ENCODE measurements at regions not wholly inside any gene's neighbourhood (a gene's known extent, or its start where the extent isn't known, plus 50 kb on each side); places are given as distances from the start of the nearest gene placed in this dataset.

DNA sequence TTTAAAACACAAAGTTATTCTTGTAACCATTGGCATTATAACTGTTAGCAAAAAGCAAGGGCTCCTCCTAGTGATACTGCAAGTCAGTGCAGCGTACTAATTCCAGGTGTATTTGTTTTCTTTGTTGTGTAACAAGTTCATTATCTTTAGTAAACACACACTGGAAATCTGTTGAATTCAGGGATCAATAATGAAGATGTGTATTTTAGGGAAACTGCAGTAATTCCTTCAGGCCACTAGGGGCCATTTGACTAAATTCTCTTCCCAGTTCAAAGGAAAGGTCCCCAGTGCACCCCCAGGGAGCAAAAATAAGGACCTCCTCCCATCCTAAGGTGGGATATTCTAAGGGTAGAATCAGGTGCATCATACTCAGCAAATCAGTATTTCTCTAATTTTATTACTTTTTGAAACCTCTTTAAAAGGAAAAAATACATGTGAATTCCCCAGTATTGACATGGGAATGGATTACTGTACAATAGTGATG, 158.6 kb upstream of the LYZL1 start (continued):
- TF ChIP-seq, protein P1, sequence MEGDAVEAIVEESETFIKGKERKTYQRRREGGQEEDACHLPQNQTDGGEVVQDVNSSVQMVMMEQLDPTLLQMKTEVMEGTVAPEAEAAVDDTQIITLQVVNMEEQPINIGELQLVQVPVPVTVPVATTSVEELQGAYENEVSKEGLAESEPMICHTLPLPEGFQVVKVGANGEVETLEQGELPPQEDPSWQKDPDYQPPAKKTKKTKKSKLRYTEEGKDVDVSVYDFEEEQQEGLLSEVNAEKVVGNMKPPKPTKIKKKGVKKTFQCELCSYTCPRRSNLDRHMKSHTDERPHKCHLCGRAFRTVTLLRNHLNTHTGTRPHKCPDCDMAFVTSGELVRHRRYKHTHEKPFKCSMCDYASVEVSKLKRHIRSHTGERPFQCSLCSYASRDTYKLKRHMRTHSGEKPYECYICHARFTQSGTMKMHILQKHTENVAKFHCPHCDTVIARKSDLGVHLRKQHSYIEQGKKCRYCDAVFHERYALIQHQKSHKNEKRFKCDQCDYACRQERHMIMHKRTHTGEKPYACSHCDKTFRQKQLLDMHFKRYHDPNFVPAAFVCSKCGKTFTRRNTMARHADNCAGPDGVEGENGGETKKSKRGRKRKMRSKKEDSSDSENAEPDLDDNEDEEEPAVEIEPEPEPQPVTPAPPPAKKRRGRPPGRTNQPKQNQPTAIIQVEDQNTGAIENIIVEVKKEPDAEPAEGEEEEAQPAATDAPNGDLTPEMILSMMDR (IDR thresholded peaks at IDR 0.05; ENCODE audit: low read depth, low read length, missing input control) = peak; percentile 96
- TF ChIP-seq, protein P2, sequence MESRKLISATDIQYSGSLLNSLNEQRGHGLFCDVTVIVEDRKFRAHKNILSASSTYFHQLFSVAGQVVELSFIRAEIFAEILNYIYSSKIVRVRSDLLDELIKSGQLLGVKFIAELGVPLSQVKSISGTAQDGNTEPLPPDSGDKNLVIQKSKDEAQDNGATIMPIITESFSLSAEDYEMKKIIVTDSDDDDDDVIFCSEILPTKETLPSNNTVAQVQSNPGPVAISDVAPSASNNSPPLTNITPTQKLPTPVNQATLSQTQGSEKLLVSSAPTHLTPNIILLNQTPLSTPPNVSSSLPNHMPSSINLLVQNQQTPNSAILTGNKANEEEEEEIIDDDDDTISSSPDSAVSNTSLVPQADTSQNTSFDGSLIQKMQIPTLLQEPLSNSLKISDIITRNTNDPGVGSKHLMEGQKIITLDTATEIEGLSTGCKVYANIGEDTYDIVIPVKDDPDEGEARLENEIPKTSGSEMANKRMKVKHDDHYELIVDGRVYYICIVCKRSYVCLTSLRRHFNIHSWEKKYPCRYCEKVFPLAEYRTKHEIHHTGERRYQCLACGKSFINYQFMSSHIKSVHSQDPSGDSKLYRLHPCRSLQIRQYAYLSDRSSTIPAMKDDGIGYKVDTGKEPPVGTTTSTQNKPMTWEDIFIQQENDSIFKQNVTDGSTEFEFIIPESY (IDR thresholded peaks at IDR 0.05) = peak; percentile 60
- peak; percentile 71 to 77 for TF ChIP-seq RXRA (IDR thresholded peaks at IDR 0.05)
- TF ChIP-seq SP1 (IDR thresholded peaks at IDR 0.05) = peak; percentile 28

DNA sequence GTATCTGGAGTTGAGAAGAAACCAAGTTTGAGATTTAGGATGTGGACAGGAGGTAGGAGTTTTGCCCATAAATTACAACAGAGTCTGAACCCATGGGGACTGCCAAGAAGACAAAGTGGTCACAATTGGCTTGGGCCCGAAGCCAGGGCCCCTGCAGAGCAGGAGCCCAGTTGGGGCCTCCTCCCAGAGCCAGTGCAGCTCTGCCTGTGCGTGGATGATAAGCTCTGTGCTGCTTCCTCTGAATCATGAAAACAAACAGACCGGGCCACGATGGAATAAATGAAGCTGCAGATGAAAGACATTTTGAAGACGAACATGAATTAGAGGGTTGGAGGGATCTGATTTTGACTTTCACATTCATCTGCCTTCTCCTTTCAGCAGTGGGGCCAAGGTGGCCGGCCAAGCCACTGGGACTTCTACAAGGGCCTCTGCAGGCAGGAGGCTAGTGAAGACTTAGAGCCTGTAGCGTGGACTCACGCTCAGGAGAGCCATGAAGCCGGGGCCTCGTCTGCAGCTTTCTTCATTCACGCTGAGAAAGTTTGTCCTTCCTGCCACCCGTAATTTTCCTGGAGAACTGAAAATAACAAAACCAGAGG, 156.8 kb upstream of the LYZL1 start:
- Histone ChIP-seq H3K36me3 (ENCODE audit: control insufficient read depth in 4 of 4, insufficient read depth in 3 of 4, low read depth in 1 of 4, low read length in 3 of 4) (no peaks in the 10 kb centered on the region), H3K9me3 (ENCODE audit: control insufficient read depth in 4 of 4, low read length in 3 of 4) (no peaks in the 10 kb centered on the region), H3K9ac (ENCODE audit: low read depth in 1 of 2, low read length in 2 of 2) (no peak overlapping the region), H3K27ac (ENCODE audit: low read depth in 1 of 2, low read length in 2 of 2) (no peak overlapping the region), H3K4me1 (ENCODE audit: control insufficient read depth in 4 of 4, insufficient read depth in 4 of 4, low read length in 3 of 4) (peaks cover 0 to 10% (median 6%) of the 10 kb centered on the region in 4 donors), H3K27me3 (ENCODE audit: control insufficient read depth in 4 of 4, insufficient read depth in 4 of 4, low read length in 3 of 4) (no peaks in the 10 kb centered on the region), H3K4me3 (ENCODE audit: low read depth in 1 of 3, low read length in 3 of 3) (no peak overlapping the region)
- TF ChIP-seq, protein P3, sequence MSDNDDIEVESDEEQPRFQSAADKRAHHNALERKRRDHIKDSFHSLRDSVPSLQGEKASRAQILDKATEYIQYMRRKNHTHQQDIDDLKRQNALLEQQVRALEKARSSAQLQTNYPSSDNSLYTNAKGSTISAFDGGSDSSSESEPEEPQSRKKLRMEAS (IDR thresholded peaks at IDR 0.05) = no peak
- TF ChIP-seq HNF4G (IDR thresholded peaks at IDR 0.05) (no peak), EGR1 (IDR thresholded peaks at IDR 0.05; ENCODE audit: low read depth in 2 of 2) (no peak), GABPA (IDR thresholded peaks at IDR 0.05 in 1 of 2, conservative IDR thresholded peaks at IDR 0.05 in 1 of 2) (no peak), SP1 (IDR thresholded peaks at IDR 0.05) (no peak), HNF4A (conservative IDR thresholded peaks at IDR 0.05) (no peak)
- TF ChIP-seq, protein P4, sequence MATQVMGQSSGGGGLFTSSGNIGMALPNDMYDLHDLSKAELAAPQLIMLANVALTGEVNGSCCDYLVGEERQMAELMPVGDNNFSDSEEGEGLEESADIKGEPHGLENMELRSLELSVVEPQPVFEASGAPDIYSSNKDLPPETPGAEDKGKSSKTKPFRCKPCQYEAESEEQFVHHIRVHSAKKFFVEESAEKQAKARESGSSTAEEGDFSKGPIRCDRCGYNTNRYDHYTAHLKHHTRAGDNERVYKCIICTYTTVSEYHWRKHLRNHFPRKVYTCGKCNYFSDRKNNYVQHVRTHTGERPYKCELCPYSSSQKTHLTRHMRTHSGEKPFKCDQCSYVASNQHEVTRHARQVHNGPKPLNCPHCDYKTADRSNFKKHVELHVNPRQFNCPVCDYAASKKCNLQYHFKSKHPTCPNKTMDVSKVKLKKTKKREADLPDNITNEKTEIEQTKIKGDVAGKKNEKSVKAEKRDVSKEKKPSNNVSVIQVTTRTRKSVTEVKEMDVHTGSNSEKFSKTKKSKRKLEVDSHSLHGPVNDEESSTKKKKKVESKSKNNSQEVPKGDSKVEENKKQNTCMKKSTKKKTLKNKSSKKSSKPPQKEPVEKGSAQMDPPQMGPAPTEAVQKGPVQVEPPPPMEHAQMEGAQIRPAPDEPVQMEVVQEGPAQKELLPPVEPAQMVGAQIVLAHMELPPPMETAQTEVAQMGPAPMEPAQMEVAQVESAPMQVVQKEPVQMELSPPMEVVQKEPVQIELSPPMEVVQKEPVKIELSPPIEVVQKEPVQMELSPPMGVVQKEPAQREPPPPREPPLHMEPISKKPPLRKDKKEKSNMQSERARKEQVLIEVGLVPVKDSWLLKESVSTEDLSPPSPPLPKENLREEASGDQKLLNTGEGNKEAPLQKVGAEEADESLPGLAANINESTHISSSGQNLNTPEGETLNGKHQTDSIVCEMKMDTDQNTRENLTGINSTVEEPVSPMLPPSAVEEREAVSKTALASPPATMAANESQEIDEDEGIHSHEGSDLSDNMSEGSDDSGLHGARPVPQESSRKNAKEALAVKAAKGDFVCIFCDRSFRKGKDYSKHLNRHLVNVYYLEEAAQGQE (IDR thresholded peaks at IDR 0.05) = no peak
- TF ChIP-seq, protein P2 (IDR thresholded peaks at IDR 0.05) = no peak
- DNase-seq (ENCODE audit: low spot score) = peak; percentile 70
- WGBS = 80% methylated on average over 12 of the region's 12 CpGs
